Endodermal cell (in vitro differentiated cells): ENCODE measurements at regions not wholly inside any gene's neighbourhood (a gene's known extent, or its start where the extent isn't known, plus 50 kb on each side); places are given as distances from the start of the nearest gene placed in this dataset.

Source experiments
- DNase-seq: peaks from one replicate; pipeline ENCODE4 v3.0.0-alpha.2; 2017
- H3K27ac ChIP-seq: 2 replicates; pipeline ENCODE4 v1.5.1; 2013; ENCODE audit warnings: mild to moderate bottlenecking, low read depth, low read length, moderate library complexity
- H3K27me3 ChIP-seq: 2 replicates; pipeline ENCODE4 v1.6.1; 2013; ENCODE audit warnings: mild to moderate bottlenecking, low read length, moderate library complexity; ENCODE audit not compliant: insufficient read depth, control insufficient read depth, poor library complexity, severe bottlenecking
- H3K36me3 ChIP-seq: 2 replicates; pipeline ENCODE4 v1.7.0; 2013; ENCODE audit warnings: mild to moderate bottlenecking, low read length, moderate library complexity; ENCODE audit not compliant: control insufficient read depth, insufficient read depth
- H3K4me1 ChIP-seq: one replicate; pipeline ENCODE4 v1.7.0; 2013; ENCODE audit warnings: low read length; ENCODE audit not compliant: control insufficient read depth, insufficient read depth
- H3K4me3 ChIP-seq: 2 replicates; pipeline ENCODE4 v1.5.1; 2013; ENCODE audit warnings: mild to moderate bottlenecking, low read length, moderate library complexity
- H3K9ac ChIP-seq: 2 replicates; pipeline ENCODE4 v1.6.1; 2013; ENCODE audit warnings: mild to moderate bottlenecking, low read length, moderate library complexity; ENCODE audit not compliant: poor library complexity, severe bottlenecking; ENCODE audit errors: extremely low read depth
- H3K9me3 ChIP-seq: 2 replicates; pipeline ENCODE4 v1.6.1; 2013; ENCODE audit warnings: mild to moderate bottlenecking, low read length, moderate library complexity; ENCODE audit not compliant: control insufficient read depth
- H3K27ac Mint-ChIP-seq: 2 replicates; pipeline ENCODE4 v1.8.0; 2020; ENCODE audit warnings: mixed read lengths
- H3K27me3 Mint-ChIP-seq: 2 replicates; pipeline ENCODE4 v1.8.0; 2021; ENCODE audit warnings: mild to moderate bottlenecking, mixed read lengths; ENCODE audit not compliant: insufficient read depth
- H3K36me3 Mint-ChIP-seq: 2 replicates; pipeline ENCODE4 v1.8.0; 2020; ENCODE audit warnings: low read depth, mixed read lengths
- H3K4me1 Mint-ChIP-seq: 2 replicates; pipeline ENCODE4 v1.8.0; 2020; ENCODE audit warnings: mixed read lengths
- H3K4me3 Mint-ChIP-seq: 2 replicates; pipeline ENCODE4 v1.8.0; 2020; ENCODE audit warnings: mild to moderate bottlenecking, moderate library complexity, mixed read lengths
- H3K9me3 Mint-ChIP-seq: 2 replicates; pipeline ENCODE4 v1.8.0; 2020; ENCODE audit warnings: mild to moderate bottlenecking, mixed read lengths
- WGBS, 2 experiments: methylation state at CpG; one replicate each; pipeline versions ENCODE4 v1.1.5 to v1.1.7; 2013; ENCODE audit warnings: missing lambda C conversion rate in 2 of 2, mixed read lengths in 1 of 2; ENCODE audit not compliant: insufficient coverage in 1 of 2, insufficient read length in 1 of 2; 5-methylcytosine and 5-hydroxymethylcytosine counted together
- TF ChIP-seq, protein P1 (sequence below): fragments of 200-600 bp; sonication (generic); conservative IDR thresholded peaks from 2 replicates; pipeline ENCODE4 v1.5.0; 2021; ENCODE audit warnings: antibody characterized with exemption, mild to moderate bottlenecking

- peaks cover 14% of the 10 kb centered on the region for H3K4me1 Mint-ChIP-seq
- no peak for DNase-seq
- H3K27me3 Mint-ChIP-seq = no peaks in the 10 kb centered on the region
- 85 to 91% methylated on average over 5 of the region's 5 CpGs for WGBS, 2 experiments
- TF ChIP-seq, protein P1, sequence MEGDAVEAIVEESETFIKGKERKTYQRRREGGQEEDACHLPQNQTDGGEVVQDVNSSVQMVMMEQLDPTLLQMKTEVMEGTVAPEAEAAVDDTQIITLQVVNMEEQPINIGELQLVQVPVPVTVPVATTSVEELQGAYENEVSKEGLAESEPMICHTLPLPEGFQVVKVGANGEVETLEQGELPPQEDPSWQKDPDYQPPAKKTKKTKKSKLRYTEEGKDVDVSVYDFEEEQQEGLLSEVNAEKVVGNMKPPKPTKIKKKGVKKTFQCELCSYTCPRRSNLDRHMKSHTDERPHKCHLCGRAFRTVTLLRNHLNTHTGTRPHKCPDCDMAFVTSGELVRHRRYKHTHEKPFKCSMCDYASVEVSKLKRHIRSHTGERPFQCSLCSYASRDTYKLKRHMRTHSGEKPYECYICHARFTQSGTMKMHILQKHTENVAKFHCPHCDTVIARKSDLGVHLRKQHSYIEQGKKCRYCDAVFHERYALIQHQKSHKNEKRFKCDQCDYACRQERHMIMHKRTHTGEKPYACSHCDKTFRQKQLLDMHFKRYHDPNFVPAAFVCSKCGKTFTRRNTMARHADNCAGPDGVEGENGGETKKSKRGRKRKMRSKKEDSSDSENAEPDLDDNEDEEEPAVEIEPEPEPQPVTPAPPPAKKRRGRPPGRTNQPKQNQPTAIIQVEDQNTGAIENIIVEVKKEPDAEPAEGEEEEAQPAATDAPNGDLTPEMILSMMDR = no peak
- H3K27ac Mint-ChIP-seq = no peak overlapping the region
- Histone ChIP-seq H3K27ac (no peak overlapping the region), H3K9ac (no peak overlapping the region), H3K4me3 (no peak overlapping the region), H3K9me3 (peaks cover 16% of the 10 kb centered on the region), H3K36me3 (no peaks in the 10 kb centered on the region), H3K27me3 (no peaks in the 10 kb centered on the region), H3K4me1 (peaks cover 4% of the 10 kb centered on the region)
- H3K36me3 Mint-ChIP-seq = peaks cover 7% of the 10 kb centered on the region
- peaks cover 13% of the 10 kb centered on the region for H3K9me3 Mint-ChIP-seq
- no peak overlapping the region for H3K4me3 Mint-ChIP-seq
Measured at GRCh38 chr6:90658497-90658896, 71.6 kb upstream of the MAP3K7 start.

DNA sequence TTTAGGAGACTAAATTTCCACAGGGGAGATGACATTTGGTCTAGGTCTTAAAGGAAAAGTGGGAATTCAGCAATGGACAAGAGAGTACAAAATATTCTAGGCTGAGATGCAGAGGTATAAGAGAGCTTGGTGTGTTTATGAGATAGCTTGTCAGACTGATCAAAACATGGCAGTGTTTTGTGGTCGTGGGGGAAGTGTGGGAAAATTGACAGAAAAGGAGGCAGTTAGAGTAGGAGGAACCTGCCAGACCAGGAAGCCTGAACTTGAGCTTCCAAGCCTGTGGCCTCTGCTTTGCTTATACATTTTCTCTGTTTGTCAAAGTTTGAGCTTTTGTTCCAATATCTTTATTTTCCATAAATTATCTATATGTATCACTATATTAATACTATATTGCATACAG lies 69.5 kb upstream of the MAP3K7 start:
- Mint-ChIP-seq H3K36me3 (no peaks in the 10 kb centered on the region), H3K9me3 (no peaks in the 10 kb centered on the region), H3K4me1 (peaks cover 14% of the 10 kb centered on the region), H3K27ac (no peak overlapping the region), H3K27me3 (no peaks in the 10 kb centered on the region), H3K4me3 (no peak overlapping the region)
- Histone ChIP-seq H3K27ac (no peak overlapping the region), H3K9ac (no peak overlapping the region), H3K9me3 (no peaks in the 10 kb centered on the region), H3K4me3 (no peak overlapping the region), H3K4me1 (peaks cover 4% of the 10 kb centered on the region), H3K36me3 (no peaks in the 10 kb centered on the region), H3K27me3 (no peaks in the 10 kb centered on the region)
- no peak for DNase-seq
- TF ChIP-seq, protein P1 = no peak
- 69 to 86% methylated on average over 1 of the region's 1 CpG for WGBS, 2 experiments

DNA sequence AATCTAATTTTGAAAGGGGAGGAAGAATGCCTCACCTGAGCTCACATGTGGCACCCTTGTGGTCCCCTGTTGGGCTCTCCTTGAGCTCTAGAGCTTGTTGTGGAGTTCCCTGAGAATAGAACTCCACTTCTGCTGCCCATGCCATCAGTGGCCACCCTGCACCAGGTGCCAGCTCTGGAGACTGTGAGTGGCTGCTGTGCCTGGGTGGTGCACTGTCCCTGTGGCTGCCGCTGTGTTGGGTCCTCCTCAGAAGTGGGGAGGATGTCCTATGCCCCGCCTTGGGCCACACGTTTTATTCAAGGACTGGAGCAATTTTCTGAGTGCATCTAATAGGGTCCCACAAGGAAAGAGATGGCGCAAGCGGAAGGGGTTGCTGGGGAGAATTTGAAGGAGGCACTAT lies 67.9 kb upstream of the MAP3K7 start:
- Mint-ChIP-seq H3K4me3 (no peak overlapping the region), H3K36me3 (peaks cover 2% of the 10 kb centered on the region), H3K9me3 (peaks cover 3% of the 10 kb centered on the region), H3K4me1 (peaks cover 16% of the 10 kb centered on the region), H3K27ac (no peak overlapping the region), H3K27me3 (no peaks in the 10 kb centered on the region)
- no peak for DNase-seq
- H3K9me3 ChIP-seq = peaks cover 4% of the 10 kb centered on the region
- no peaks in the 10 kb centered on the region for H3K27me3 ChIP-seq
- WGBS, 2 experiments = 93 to 100% methylated on average over 2 to 5 of the region's 5 CpGs
- H3K4me3 ChIP-seq = no peak overlapping the region
- TF ChIP-seq, protein P1 = no peak
- H3K36me3 ChIP-seq = no peaks in the 10 kb centered on the region
- peaks cover 4% of the 10 kb centered on the region for H3K4me1 ChIP-seq
- H3K9ac ChIP-seq = no peak overlapping the region
- H3K27ac ChIP-seq = no peak overlapping the region
